Stomach (tissue), 8 donors: ENCODE measurements at regions not wholly inside any gene's neighbourhood (a gene's known extent, or its start where the extent isn't known, plus 50 kb on each side); places are given as distances from the start of the nearest gene placed in this dataset.

Experiments used
- DNase-seq, 2 donors: peaks; one replicate each; pipeline versions ENCODE4 v3.0.0 to v3.0.0-alpha.2; 2013 to 2019
- H3K27ac ChIP-seq, 5 donors: fragments of 200-600 bp in 4 of 5; sonication (generic) in 4 of 5; one replicate each; pipeline ENCODE4 v1.5.1; 2013 to 2019; ENCODE audit warnings: mild to moderate bottlenecking in 1 of 5, moderate library complexity in 1 of 5
- H3K27me3 ChIP-seq, 3 donors: fragments of 200-600 bp; sonication (generic); one replicate each; pipeline ENCODE4 v1.5.1; 2017 to 2019; ENCODE audit warnings: mixed run types in 1 of 3
- H3K36me3 ChIP-seq, 4 donors: fragments of 200-600 bp; sonication (generic); 1 replicate in 3 of 4; 2 replicates in 1 of 4; pipeline ENCODE4 v1.5.1; 2016 to 2019
- H3K4me1 ChIP-seq, 4 donors: fragments of 200-600 bp; sonication (generic); one replicate each; pipeline ENCODE4 v1.5.1; 2016 to 2019
- H3K4me3 ChIP-seq, 4 donors: fragments of 200-600 bp; sonication (generic) in 3 of 4; one replicate each; pipeline ENCODE4 v1.5.1; 2016 to 2019; ENCODE audit warnings: mild to moderate bottlenecking in 1 of 4
- H3K9me3 ChIP-seq, 4 donors: fragments of 200-600 bp; sonication (generic); one replicate each; pipeline ENCODE4 v1.5.1; 2016 to 2019
- CTCF ChIP-seq, 7 experiments: fragments of 450-650 bp in 4 of 7; fragments of 200-600 bp in 3 of 7; sonication (generic) in 3 of 7; IDR thresholded peaks; one replicate each; pipeline ENCODE4 v1.5.1; 2016 to 2019; ENCODE audit warnings: antibody characterized with exemption in 7 of 7, control low read depth in 2 of 7, mild to moderate bottlenecking in 1 of 7
- EP300 ChIP-seq: sonication (generic); formaldehyde crosslinking; IDR thresholded peaks from one replicate; pipeline ENCODE4 v1.6.1; 2017; ENCODE audit warnings: antibody characterized with exemption
- POLR2A ChIP-seq, 4 donors: fragments of 450-650 bp; IDR thresholded peaks; one replicate each; pipeline ENCODE4 v1.6.1; 2016; ENCODE audit warnings: antibody characterized with exemption in 4 of 4, control low read depth in 2 of 4, mild to moderate bottlenecking in 1 of 4, moderate library complexity in 1 of 4
- POLR2AphosphoS5 ChIP-seq, 3 donors: sonication (generic); formaldehyde crosslinking; IDR thresholded peaks; one replicate each; pipeline ENCODE4 v1.6.1; 2016; ENCODE audit warnings: antibody characterized with exemption in 3 of 3
- WGBS, 5 donors: extraction: QIAGEN DNeasy Blood & Tissue Kit in 3 of 5; methylation state at CpG; one replicate each; pipeline versions ENCODE4 v1.1.5 to v1.1.7; 2013 to 2018; 5-methylcytosine and 5-hydroxymethylcytosine counted together
- intact Hi-C: fragments of 100-400 bp; cut with DNase I; formaldehyde crosslinking; loops from one replicate; pipeline ENCODE4 v1.15.1; 2023; ENCODE audit warnings: low total_unique reads
- donor health status: healthy with polysubstance abuse.
- donor health status: Bipolar disorder and iron deficiency.
- donor health status: healthy.

GRCh38 chr2:234376229-234376628 is 120.7 kb downstream of the ARL4C start:
- no peaks in the 10 kb centered on the region for H3K9me3 ChIP-seq
- intact Hi-C loops: no loop called here
- 69 to 81% (median 76%) methylated on average over 3 of the region's 3 CpGs for WGBS, 5 donors
- H3K36me3 ChIP-seq: no peaks in the 10 kb centered on the region
- no peak overlapping the region for H3K27ac ChIP-seq
- H3K4me3 ChIP-seq: no peak overlapping the region
- H3K27me3 ChIP-seq: peaks cover 0 to 10% (median 3%) of the 10 kb centered on the region in 3 donors
- TF ChIP-seq CTCF (IDR thresholded peaks at IDR 0.05): no peak
- TF ChIP-seq EP300: no peak
- no peak for TF ChIP-seq POLR2AphosphoS5 (IDR thresholded peaks at IDR 0.05)
- no peak for TF ChIP-seq POLR2A (IDR thresholded peaks at IDR 0.05)
- no peaks in the 10 kb centered on the region for H3K4me1 ChIP-seq
- DNase-seq: no peak

DNA sequence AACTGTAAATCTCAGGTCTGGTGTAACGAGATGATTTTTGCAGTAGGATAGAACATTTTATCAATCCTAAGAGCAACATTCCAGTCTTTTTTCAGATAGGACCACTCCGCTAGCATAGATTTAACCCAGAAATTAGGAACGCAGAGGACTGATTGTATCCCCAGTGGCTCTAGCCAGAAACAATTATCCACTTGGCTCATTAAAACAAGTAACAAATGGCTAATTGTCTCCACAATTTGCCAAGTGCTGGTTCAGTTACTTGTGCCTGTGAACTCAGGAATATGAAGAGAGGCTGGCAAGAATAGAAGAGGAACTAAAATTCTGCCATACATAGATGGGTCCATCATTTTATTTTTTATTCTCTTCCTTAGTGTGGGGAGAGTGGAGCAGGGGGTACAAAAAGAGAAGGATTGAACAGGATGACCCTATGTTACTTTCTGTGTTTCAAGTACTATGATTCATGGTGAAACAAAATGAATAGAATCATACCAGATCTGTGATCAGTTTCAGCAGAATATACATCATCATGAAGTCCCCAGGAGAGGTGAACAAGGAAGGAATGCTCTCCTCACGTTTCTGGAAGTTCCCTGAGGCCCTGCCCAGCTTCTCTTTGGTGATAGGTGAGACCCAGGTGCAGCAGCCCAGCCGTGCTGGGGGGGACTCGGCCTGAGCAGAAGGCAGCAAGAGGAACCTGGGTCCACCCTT is 121.6 kb downstream of the ARL4C start:
- Histone ChIP-seq H3K9me3 (no peaks in the 10 kb centered on the region), H3K27ac (no peak overlapping the region), H3K4me1 (no peaks in the 10 kb centered on the region), H3K36me3 (no peaks in the 10 kb centered on the region), H3K4me3 (no peak overlapping the region), H3K27me3 (peaks cover 0 to 10% (median 3%) of the 10 kb centered on the region in 3 donors)
- no peak for TF ChIP-seq EP300
- TF ChIP-seq CTCF (IDR thresholded peaks at IDR 0.05): no peak
- no peak for TF ChIP-seq POLR2AphosphoS5 (IDR thresholded peaks at IDR 0.05)
- no peak for TF ChIP-seq POLR2A (IDR thresholded peaks at IDR 0.05)
- 71 to 80% (median 75%) methylated on average over 6 of the region's 6 CpGs for WGBS, 5 donors
- DNase-seq: no peak
- intact Hi-C loops: no loop called here

GRCh38 chr2:234374736-234375135 is 122.1 kb downstream of the ARL4C start:
- WGBS, 5 donors: 72 to 79% (median 77%) methylated on average over 5 of the region's 5 CpGs
- H3K27me3 ChIP-seq: peaks cover 0 to 10% (median 3%) of the 10 kb centered on the region in 3 donors
- DNase-seq: peak in 1 of 2 donors; percentile 16
- H3K4me3 ChIP-seq: no peak overlapping the region
- TF ChIP-seq POLR2A (IDR thresholded peaks at IDR 0.05): no peak
- no peak for TF ChIP-seq EP300
- TF ChIP-seq POLR2AphosphoS5 (IDR thresholded peaks at IDR 0.05): no peak
- no peak for TF ChIP-seq CTCF (IDR thresholded peaks at IDR 0.05)
- no peaks in the 10 kb centered on the region for H3K9me3 ChIP-seq
- no peaks in the 10 kb centered on the region for H3K4me1 ChIP-seq
- no peaks in the 10 kb centered on the region for H3K36me3 ChIP-seq
- intact Hi-C loops: no loop called here
- H3K27ac ChIP-seq: no peak overlapping the region

DNA sequence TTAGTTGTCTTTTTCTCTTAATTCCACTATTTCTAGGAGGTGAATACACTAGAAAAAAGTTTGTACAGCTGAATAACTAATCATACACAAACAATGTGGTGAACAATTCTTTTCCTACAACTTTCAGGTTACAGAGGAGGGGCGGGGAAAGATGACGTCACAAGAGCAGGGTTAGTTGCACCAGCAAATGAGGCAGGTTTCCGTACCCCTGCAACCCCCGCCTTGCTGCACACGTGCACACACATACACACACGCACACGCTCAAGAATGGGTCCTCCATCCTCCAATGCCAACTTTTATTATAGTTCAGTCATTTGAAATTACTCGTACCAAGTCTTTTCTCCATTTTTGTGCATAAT is 122.8 kb downstream of the ARL4C start:
- Histone ChIP-seq H3K4me1 (peaks cover 0 to 2% (median 0%) of the 10 kb centered on the region in 4 donors), H3K9me3 (no peaks in the 10 kb centered on the region), H3K27ac (no peak overlapping the region), H3K4me3 (no peak overlapping the region), H3K27me3 (peaks cover 0 to 10% (median 3%) of the 10 kb centered on the region in 3 donors), H3K36me3 (no peaks in the 10 kb centered on the region)
- intact Hi-C loops: no loop called here
- no peak for TF ChIP-seq POLR2AphosphoS5 (IDR thresholded peaks at IDR 0.05)
- WGBS, 5 donors: 82 to 89% (median 83%) methylated on average over 8 of the region's 8 CpGs
- no peak for DNase-seq

DNA sequence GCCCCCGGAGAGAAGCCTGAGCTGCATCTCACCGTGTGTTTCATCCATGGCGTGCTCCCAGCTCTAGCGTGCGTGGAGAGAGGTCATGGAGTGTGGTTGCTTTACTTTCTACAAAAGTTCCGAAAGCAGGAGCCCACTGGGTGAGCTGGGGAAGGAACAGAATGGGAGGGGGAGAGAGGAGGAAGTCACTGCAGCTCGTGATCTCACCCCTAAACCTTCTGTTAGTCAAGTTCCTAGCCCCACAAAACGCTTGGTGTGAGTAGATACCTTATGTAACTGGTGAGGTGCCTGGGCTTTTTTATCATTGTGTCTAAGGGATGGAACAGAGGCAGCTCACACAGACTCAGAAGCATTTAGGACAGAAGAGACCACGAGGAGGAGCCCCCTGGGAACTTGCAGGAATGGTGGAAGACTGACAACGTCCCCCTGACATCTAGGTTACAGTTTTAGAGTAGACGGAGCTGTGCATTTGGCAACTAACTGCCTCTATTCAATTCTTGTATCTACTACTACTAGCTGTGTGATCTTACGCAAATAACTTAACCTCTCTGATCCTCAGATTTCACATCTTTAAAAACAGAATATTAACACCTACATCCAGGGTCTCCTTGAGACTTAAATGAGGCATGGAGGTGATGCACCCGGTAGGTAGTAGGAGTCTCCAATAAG is 123.3 kb downstream of the ARL4C start:
- intact Hi-C loops: no loop called here
- DNase-seq: no peak
- no peak overlapping the region for H3K4me3 ChIP-seq
- H3K9me3 ChIP-seq: no peaks in the 10 kb centered on the region
- H3K4me1 ChIP-seq: peaks cover 0 to 7% (median 5%) of the 10 kb centered on the region in 4 donors
- TF ChIP-seq POLR2A (IDR thresholded peaks at IDR 0.05) (no peak), EP300 (no peak), POLR2AphosphoS5 (IDR thresholded peaks at IDR 0.05) (no peak), CTCF (IDR thresholded peaks at IDR 0.05) (no peak)
- 78 to 83% (median 82%) methylated on average over 13 of the region's 13 CpGs for WGBS, 5 donors
- H3K27me3 ChIP-seq: peaks cover 0 to 10% (median 3%) of the 10 kb centered on the region in 3 donors
- no peaks in the 10 kb centered on the region for H3K36me3 ChIP-seq
- no peak overlapping the region for H3K27ac ChIP-seq
